OCI-M2 (cell line): ENCODE measurements at regions not wholly inside any gene's neighbourhood (a gene's known extent, or its start where the extent isn't known, plus 50 kb on each side); places are given as distances from the start of the nearest gene placed in this dataset.

Experiments
- DNase-seq: peaks from one replicate; lab custom pipeline; 2025; ENCODE audit not compliant: unreplicated experiment; lab: John Stamatoyannopoulos, UW

DNA sequence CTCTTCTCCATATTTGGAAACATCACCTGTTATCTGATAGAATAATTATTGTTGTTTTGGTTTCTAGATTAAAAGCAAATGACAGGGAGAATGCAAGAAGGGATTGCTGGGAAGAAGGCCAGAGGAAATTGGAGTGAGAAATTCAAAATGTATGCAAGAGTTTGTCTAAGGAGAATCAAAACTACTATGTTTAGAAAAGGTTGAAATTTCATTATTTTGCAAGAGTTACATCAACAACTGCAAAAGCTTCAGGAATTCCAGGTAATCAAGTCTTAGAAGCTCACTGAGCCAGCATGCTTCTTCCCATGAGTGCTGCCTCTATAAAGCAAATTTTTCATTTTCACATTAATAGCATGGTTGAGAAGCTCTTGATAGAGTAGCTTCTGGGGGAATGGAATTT lies 177.2 kb upstream of the GBE1 start:
- no peak for DNase-seq

- DNase-seq, result no peak
Measured at GRCh38 chr3:81936817-81937216, 175.4 kb upstream of the GBE1 start.

DNA sequence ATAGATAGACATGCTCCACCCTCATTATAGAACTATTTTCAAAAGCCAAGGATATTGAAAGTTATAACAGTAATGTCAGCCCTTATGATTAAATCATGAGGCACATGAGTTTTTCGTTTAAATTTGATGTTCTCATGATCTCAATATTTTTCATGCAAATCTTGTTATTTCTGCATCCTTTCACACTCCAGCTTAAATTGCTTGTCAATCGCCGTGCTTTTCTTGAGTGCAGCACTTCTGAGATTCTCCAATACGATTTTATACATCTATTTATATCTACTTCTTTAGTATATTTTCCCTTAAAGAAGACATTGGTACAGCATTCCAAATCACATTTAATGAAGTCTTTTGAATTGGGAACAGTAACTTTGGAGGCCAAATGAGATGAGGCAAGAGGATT lies 171.2 kb upstream of the GBE1 start:
- no peak for DNase-seq

GRCh38 chr3:81931265-81932251 lies 170.1 kb upstream of the GBE1 start:
- DNase-seq, result no peak

DNA sequence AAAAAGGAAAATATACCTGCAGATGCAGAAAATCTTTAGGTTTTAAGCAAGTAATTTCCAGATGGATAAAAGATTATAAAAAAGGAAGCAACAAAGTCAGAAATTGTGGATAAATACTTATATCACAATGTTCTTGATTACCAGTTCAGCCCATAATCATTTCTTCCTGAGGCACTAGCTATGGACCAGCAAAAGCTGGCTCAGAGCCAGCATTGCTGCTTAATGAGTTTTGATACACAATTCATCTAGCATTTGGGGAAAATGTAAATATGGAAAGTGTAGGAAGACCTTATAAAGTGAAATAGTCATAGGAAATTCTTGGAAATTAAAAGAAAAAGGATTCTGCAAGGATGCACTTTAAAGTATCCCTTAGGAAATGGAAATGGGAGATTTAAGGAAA lies 168.3 kb upstream of the GBE1 start:
- no peak for DNase-seq

GRCh38 chr3:81927811-81928210 lies 166.4 kb upstream of the GBE1 start:
- no peak for DNase-seq

DNA sequence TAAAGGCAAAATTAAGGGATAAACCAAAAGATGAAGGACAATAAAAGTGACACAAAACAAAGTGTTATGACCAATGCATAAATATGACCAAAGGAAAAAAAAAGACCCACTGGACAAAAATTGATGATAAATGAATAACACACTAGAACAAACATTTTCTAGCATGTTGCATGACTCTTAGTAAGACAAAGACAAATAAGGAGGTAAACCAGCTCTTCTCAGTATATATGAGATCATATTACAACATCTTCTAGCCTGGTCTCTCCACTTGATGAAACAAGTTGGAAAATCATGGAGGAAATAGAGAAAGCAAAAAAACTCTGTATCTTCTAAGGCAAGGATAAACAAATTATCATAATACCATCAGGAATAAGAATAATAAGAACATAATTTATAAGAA lies 163.9 kb upstream of the GBE1 start:
- DNase-seq, result no peak

DNA sequence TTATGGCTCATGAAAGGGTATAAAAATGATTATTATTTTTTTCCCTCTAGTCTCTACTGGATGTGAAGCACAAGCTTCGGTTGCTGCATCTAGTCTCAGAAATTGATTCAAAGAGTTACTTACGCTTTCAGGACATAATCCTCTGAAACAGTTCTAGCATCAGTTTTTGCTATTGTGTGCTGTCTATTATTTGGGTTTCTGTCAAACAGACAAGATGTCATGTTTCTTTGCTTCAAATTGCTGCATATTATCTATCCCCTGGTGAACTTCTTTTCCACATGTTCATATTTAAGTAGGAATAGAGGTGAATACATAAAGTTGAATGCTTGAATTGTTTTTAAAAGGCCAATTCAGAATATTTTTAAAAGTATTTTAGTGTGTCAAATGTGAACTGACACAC lies 161.6 kb upstream of the GBE1 start:
- no peak for DNase-seq

DNA sequence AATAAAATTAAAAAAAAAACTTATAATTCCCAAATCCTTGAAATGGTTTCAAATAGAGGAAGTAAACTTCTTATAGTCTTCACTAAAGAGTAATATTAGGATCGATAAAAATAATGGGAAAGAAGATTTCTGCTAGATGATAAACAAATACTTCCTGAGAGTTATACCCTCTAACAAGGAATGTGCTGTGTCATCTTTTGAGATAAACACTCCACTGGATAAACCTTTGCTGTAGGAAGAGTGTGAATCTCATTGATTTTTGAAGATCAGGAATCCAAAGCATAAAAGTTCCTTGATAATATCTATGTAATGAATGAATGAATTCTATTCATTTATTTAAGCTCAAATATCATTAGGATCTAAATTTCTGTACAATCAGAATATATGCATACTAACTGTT lies 161.0 kb upstream of the GBE1 start:
- no peak for DNase-seq

GRCh38 chr3:81920816-81921215 lies 159.4 kb upstream of the GBE1 start:
- DNase-seq, result no peak

- no peak for DNase-seq
Measured at GRCh38 chr3:81916890-81917289, 155.4 kb upstream of the GBE1 start.

DNA sequence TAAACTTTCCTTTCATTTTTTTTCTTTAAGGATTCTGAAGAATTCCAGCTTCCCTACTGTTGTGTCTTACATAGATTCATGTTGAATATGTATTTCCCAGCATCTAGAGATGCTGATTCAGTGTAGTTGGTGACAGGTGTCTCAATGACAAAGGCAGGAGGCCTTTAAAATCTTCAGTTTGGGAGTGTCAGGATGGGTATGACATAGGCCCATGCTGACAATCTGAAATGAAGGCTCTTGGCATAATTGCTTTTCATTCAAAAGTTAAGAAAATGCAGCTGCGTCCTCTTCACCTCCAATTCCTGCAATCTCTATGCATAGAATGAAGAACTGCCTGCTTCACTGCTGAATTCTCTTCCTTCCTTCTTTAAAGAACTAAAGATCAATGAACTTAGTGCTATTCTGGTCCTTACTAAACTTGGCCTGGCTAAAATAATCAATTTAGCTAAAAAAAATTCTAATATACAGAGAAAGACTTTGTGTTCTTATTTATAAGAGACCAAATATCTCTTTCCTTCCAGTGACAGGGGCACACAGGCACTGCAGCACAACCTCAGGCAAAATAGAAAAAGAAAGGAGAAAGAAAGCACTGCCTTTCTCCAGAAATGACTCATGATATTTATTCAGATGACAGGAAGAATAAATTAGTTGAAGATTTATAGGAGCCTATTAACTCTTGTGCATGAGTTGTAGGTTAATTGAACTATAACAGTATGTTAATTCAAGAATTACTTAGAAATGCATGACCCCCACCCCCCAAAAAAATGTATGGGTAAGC lies 152.6 kb upstream of the GBE1 start:
- no peak for DNase-seq

DNA sequence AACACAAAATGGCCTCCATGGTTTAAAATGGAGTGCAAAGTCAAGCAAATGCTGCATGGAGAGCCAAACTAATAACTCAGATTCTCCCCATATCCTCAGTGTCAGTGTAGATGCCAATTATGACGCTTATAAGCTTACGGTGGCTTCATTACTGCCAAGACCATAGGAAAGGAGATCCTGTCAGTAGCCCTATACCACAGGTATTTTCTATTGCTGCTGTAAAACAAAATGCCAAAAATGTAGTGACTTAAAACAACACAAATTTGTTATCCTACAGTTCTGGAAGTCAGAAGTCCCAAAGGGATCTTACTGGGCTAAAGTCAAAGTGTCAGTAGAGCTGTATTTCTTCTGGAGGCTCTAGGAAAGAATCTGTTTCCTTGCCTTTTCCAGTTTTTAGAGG lies 149.8 kb upstream of the GBE1 start:
- DNase-seq, result no peak

DNA sequence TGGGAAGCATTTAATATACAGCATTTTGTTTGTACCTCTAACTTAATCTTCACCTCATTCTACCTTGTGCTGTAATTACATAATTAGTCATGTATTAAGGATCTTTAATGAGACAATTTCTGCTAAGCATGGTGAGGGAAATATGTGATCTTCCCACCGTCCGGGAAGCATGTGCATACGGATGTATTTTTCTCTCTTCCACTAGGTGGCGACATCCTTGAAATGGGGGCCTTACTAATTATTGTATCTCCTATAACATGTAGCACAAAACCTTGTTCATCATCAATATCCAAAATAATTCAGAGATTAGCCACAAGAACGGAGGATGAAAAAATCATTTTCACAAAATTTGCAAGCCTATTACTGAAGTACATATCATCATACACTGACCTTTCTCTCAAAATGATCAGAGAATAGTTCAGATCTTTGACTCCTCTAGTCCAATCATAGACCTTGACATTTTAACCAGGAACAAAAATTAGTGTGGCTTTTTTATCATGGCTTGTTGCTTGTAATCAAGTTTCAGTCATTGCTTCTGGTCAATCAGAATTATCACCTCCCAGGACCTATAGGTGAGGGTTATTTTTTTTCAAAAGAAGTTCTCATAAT lies 148.9 kb upstream of the GBE1 start:
- no peak for DNase-seq

DNA sequence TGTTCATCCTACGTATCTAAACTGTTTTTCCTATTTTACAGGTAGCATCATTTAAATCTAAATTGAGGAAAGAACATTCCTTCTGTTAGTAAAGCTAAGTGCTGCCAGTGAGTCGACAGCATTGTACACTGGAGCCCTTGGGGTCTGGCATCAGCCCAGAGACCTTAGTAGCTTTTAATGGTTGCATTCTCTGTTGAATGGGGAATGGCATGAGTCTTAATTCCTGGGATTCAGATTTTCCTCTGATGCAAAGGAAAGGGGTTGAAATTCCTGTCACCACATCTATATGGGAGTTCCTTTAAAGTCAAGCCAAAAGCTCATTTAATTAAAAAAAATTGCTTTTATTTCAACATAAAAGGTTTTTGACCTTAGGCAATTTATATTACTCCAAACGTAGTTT lies 148.4 kb upstream of the GBE1 start:
- no peak for DNase-seq

DNA sequence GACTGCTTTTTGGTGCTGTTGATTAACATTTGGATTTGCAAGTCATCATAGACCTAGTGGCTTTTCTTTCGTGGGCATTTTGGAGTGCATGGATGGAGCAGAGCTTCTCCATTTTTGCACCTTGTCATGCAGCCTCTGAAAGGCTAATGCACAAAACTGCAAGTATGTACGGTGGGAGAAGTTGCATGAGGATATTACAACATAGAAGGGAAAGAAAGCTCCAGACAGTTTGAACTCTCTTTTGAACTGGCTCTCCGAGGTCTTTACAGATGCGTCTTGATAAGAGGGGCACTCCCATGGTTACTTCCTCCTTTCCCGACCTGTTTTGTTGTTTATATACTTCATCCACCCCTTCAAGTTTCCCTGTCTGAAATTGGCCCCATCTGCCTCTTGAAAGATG lies 147.1 kb upstream of the GBE1 start:
- no peak for DNase-seq

- no peak for DNase-seq
Measured at GRCh38 chr3:81898336-81898735, 136.9 kb upstream of the GBE1 start.

GRCh38 chr3:81894598-81894997 lies 133.2 kb upstream of the GBE1 start:
- DNase-seq, result no peak

GRCh38 chr3:81891055-81891895 lies 129.8 kb upstream of the GBE1 start:
- no peak for DNase-seq

DNA sequence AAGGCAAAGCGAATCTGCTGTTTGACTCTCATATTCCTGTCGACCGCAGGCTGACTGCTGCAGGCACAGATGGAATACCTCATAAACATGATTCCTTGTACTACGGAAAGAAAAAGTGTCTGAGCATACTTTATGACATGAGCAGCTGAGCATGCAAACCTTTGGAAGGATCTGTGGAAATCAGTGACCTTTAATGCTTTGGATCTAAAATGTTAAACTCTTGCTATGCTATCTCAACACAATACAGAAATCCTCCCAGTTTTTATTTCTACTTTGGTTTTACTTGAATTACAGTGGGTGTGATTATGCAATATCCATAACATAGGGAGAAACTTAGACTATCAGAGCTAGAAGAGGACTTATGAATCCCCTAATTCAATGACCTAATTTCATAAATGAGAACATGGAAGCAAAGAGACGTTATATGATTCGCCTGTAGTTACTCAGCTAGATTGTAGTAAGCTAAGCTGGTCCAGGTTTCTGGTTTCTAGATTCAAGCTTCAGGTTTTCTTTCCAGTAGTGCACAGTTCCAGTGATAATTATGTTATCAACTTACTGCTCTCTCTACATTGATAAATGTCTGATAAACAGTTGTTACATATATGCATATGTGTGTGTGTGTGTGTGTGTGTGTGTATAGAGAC lies 127.6 kb upstream of the GBE1 start:
- no peak for DNase-seq
